H1 (cell line): ENCODE measurements at regions not wholly inside any gene's neighbourhood (a gene's known extent, or its start where the extent isn't known, plus 50 kb on each side); places are given as distances from the start of the nearest gene placed in this dataset.

Experiments used
- CTCF ChIA-PET: fragments of 300-600 bp; sonication (Branson Sonifier 250); formaldehyde crosslinking; loops from one replicate; lab custom pipeline; 2021; ENCODE audit not compliant: partially characterized antibody; lab: Charles Lee
- POLR2A ChIA-PET: fragments of 300-600 bp; sonication (Branson Sonifier 250); formaldehyde crosslinking; loops from one replicate; lab custom pipeline; 2021; ENCODE audit warnings: inconsistent platforms; ENCODE audit not compliant: partially characterized antibody; lab: Charles Lee
- DNase-seq, 2 experiments: peaks; one replicate each; pipeline versions ENCODE4 v3.0.0 to v3.0.0-alpha.2; 2010 to 2022; ENCODE audit warnings: low spot score in 2 of 2, low read depth in 1 of 2, mixed read lengths in 1 of 2
- FAIRE-seq: peaks from 2 replicates; lab custom pipeline; 2011; peaks lifted over from hg19 to GRCh38; lab: Jason Lieb, UNC
- H2AFZ ChIP-seq: 2 replicates; pipeline ENCODE4 v1.8.1; 2012; ENCODE audit warnings: low read length, inconsistent platforms
- H2AK5ac ChIP-seq: 2 replicates; pipeline ENCODE4 v1.6.1; 2013; ENCODE audit warnings: low read depth, low read length
- H2BK120ac ChIP-seq: replicated peaks from 2 replicates; pipeline ENCODE3; 2013; ENCODE audit warnings: low read depth, low read length, inconsistent platforms
- H2BK12ac ChIP-seq: 2 replicates; pipeline ENCODE4 v1.6.1; 2013; ENCODE audit warnings: low read depth, low read length
- H2BK15ac ChIP-seq: 2 replicates; pipeline ENCODE4 v1.6.1; 2013; ENCODE audit warnings: low read length
- H2BK20ac ChIP-seq: 2 replicates; pipeline ENCODE4 v1.6.1; 2013; ENCODE audit warnings: low read length
- H2BK5ac ChIP-seq: 2 replicates; pipeline ENCODE4 v1.6.1; 2013; ENCODE audit warnings: low read depth, low read length
- H3K14ac ChIP-seq: 2 replicates; pipeline ENCODE4 v1.6.1; 2013; ENCODE audit warnings: inconsistent platforms; ENCODE audit not compliant: insufficient read length
- H3K18ac ChIP-seq: 2 replicates; pipeline ENCODE4 v1.6.1; 2013; ENCODE audit warnings: low read length; ENCODE audit errors: extremely low read depth
- H3K23ac ChIP-seq: 2 replicates; pipeline ENCODE4 v1.6.1; 2013; ENCODE audit warnings: inconsistent platforms; ENCODE audit not compliant: insufficient read length
- H3K23me2 ChIP-seq: 2 replicates; pipeline ENCODE4 v1.6.1; 2013; ENCODE audit warnings: low read depth, low read length
- H3K27ac ChIP-seq: 2 replicates; pipeline ENCODE4 v1.6.1; 2011; ENCODE audit warnings: low read depth, low read length, inconsistent platforms
- H3K27me3 ChIP-seq, 4 experiments: replicated peaks in 1 of 4; 1 replicate in 1 of 4; 2 replicates in 3 of 4; pipeline versions ENCODE4 v1.6.1 to v1.8.1; 2011 to 2013; ENCODE audit warnings: low read length in 3 of 4, mild to moderate bottlenecking in 3 of 4, inconsistent platforms in 2 of 4, mixed read lengths in 2 of 4, moderate library complexity in 1 of 4; ENCODE audit not compliant: control insufficient read depth in 3 of 4, insufficient read depth in 3 of 4; ENCODE audit errors: extremely low read depth in 1 of 4
- H3K36me3 ChIP-seq, 4 experiments: 2 replicates each; pipeline versions ENCODE4 v1.6.1 to v1.8.1; 2011 to 2013; ENCODE audit warnings: mild to moderate bottlenecking in 4 of 4, low read length in 3 of 4, moderate library complexity in 2 of 4, control low read depth in 1 of 4, inconsistent platforms in 1 of 4; ENCODE audit not compliant: insufficient read depth in 4 of 4, control insufficient read depth in 2 of 4
- H3K4ac ChIP-seq: replicated peaks from 2 replicates; pipeline ENCODE3; 2013; ENCODE audit warnings: low read length, low read depth, mixed read lengths, inconsistent platforms; ENCODE audit not compliant: insufficient read length
- H3K4me1 ChIP-seq, 4 experiments: replicated peaks in 1 of 4; 1 replicate in 1 of 4; 2 replicates in 3 of 4; pipeline versions ENCODE4 v1.6.1 to v1.8.1; 2011 to 2013; ENCODE audit warnings: low read length in 3 of 4, inconsistent platforms in 2 of 4, mixed read lengths in 1 of 4; ENCODE audit not compliant: insufficient read depth in 4 of 4, control insufficient read depth in 3 of 4
- H3K4me2 ChIP-seq, 2 experiments: 2 replicates each; pipeline versions ENCODE4 v1.6.1 to v1.8.1; 2011 to 2013; ENCODE audit warnings: low read depth in 2 of 2, low read length in 2 of 2, control low read depth in 1 of 2, inconsistent platforms in 1 of 2, mild to moderate bottlenecking in 1 of 2; ENCODE audit not compliant: insufficient read depth in 1 of 2
- H3K4me3 ChIP-seq, 4 experiments: fragments of 200-600, 300-600 bp in 1 of 4; sonication (generic), shearing (Covaris generic), sonication (Bioruptor Twin) in 1 of 4; 2 replicates each; pipeline versions ENCODE4 v1.5.1 to v1.8.1; 2011 to 2016; ENCODE audit warnings: low read length in 4 of 4, low read depth in 3 of 4, control low read depth in 2 of 4, inconsistent platforms in 2 of 4, mild to moderate bottlenecking in 2 of 4, mixed read lengths in 1 of 4, moderate library complexity in 1 of 4; ENCODE audit not compliant: insufficient read depth in 2 of 4; ENCODE audit errors: extremely low read depth in 1 of 4
- H3K56ac ChIP-seq: replicated peaks from 2 replicates; pipeline ENCODE3; 2013; ENCODE audit warnings: low read depth, mild to moderate bottlenecking, mixed read lengths, low read length, inconsistent platforms; ENCODE audit not compliant: insufficient read length
- H3K79me1 ChIP-seq: 2 replicates; pipeline ENCODE4 v1.6.1; 2013; ENCODE audit warnings: low read depth, low read length, control low read depth
- H3K79me2 ChIP-seq, 2 experiments: 2 replicates each; pipeline versions ENCODE4 v1.6.1 to v1.8.1; 2012 to 2013; ENCODE audit warnings: low read length in 2 of 2, mild to moderate bottlenecking in 2 of 2, inconsistent platforms in 1 of 2; ENCODE audit not compliant: insufficient read depth in 2 of 2, control insufficient read depth in 1 of 2
- H3K9ac ChIP-seq, 4 experiments: replicated peaks in 1 of 4; 1 replicate in 1 of 4; 2 replicates in 3 of 4; pipeline versions ENCODE4 v1.6.1 to v1.8.1; 2011 to 2013; ENCODE audit warnings: low read depth in 3 of 4, low read length in 3 of 4, control low read depth in 2 of 4, mild to moderate bottlenecking in 2 of 4, moderate library complexity in 2 of 4, inconsistent platforms in 1 of 4; ENCODE audit errors: extremely low read depth in 1 of 4
- H3K9me3 ChIP-seq, 2 experiments: 2 replicates each; pipeline versions ENCODE4 v1.6.1 to v1.8.1; 2012 to 2013; ENCODE audit warnings: mild to moderate bottlenecking in 2 of 2, moderate library complexity in 2 of 2, control low read depth in 1 of 2, inconsistent platforms in 1 of 2, low read depth in 1 of 2, low read length in 1 of 2, mixed read lengths in 1 of 2; ENCODE audit not compliant: insufficient read depth in 2 of 2
- H4K20me1 ChIP-seq, 2 experiments: replicated peaks in 1 of 2; 2 replicates each; pipeline versions ENCODE3 to v1.8.1; 2011 to 2013; ENCODE audit warnings: inconsistent platforms in 2 of 2, low read length in 2 of 2, mild to moderate bottlenecking in 1 of 2; ENCODE audit not compliant: insufficient read depth in 2 of 2, control insufficient read depth in 1 of 2
- H4K5ac ChIP-seq: 2 replicates; pipeline ENCODE4 v1.6.1; 2013; ENCODE audit warnings: low read length, low read depth, mixed read lengths, inconsistent platforms; ENCODE audit not compliant: insufficient read length
- H4K8ac ChIP-seq: 2 replicates; pipeline ENCODE4 v1.8.0; 2013; ENCODE audit warnings: mild to moderate bottlenecking, moderate library complexity, low read length, inconsistent platforms; ENCODE audit not compliant: insufficient read depth; ENCODE audit errors: extremely low read depth
- H4K91ac ChIP-seq: replicated peaks from 2 replicates; pipeline ENCODE3; 2013; ENCODE audit warnings: low read length, mixed read lengths, inconsistent platforms; ENCODE audit not compliant: insufficient read length
- BRCA1 ChIP-seq: IDR thresholded peaks from 2 replicates; pipeline ENCODE4 v1.6.1; 2012; ENCODE audit warnings: low read depth, low read length, improper control_type of control experiment
- CBX5 ChIP-seq: fragments of 300-800, 300-1000 bp; sonication (generic); IDR thresholded peaks from 2 replicates; pipeline ENCODE4 v1.7.1; 2016; ENCODE audit warnings: antibody characterized with exemption, low read length, low read depth
- EGR1 ChIP-seq: IDR thresholded peaks from 2 replicates; pipeline ENCODE4 v1.6.1; 2011; ENCODE audit warnings: low read depth, low read length, borderline replicate concordance
- GABPA ChIP-seq: IDR thresholded peaks from 2 replicates; pipeline ENCODE4 v1.6.1; 2011; ENCODE audit warnings: mild to moderate bottlenecking, low read length, moderate library complexity, borderline replicate concordance; ENCODE audit not compliant: insufficient read depth
- JUND ChIP-seq: IDR thresholded peaks from 2 replicates; pipeline ENCODE4 v1.6.1; 2011; ENCODE audit warnings: mild to moderate bottlenecking, improper control_type of control experiment, low read length
- KDM5A ChIP-seq: fragments of 200-600 bp; IDR thresholded peaks from 2 replicates; pipeline ENCODE4 v1.7.1; 2012; ENCODE audit warnings: mild to moderate bottlenecking, low read length, inconsistent platforms, mixed read lengths
- RFX5 ChIP-seq: IDR thresholded peaks from 2 replicates; pipeline ENCODE4 v1.6.1; 2011; ENCODE audit warnings: low read depth, low read length, improper control_type of control experiment, borderline replicate concordance
- RNF2 ChIP-seq: fragments of 200-900, 300-1000 bp; sonication (generic); IDR thresholded peaks from 2 replicates; pipeline ENCODE4 v1.7.1; 2016; ENCODE audit warnings: borderline replicate concordance, low read depth, mild to moderate bottlenecking, antibody characterized with exemption, low read length; ENCODE audit not compliant: poor library complexity, severe bottlenecking; ENCODE audit errors: missing control alignments
- SUZ12 ChIP-seq: fragments of 200-600 bp; sonication (generic); IDR thresholded peaks from 2 replicates; pipeline ENCODE4 v1.6.1; 2012; ENCODE audit warnings: mild to moderate bottlenecking, inconsistent platforms, low read length, moderate library complexity, mixed read lengths
- TEAD4 ChIP-seq: IDR thresholded peaks from 2 replicates; pipeline ENCODE4 v1.6.1; 2012; ENCODE audit warnings: low read depth, low read length, inconsistent platforms, mixed read lengths
- ZNF274 ChIP-seq: IDR thresholded peaks from 2 replicates; pipeline ENCODE4 v1.7.0; 2012; ENCODE audit warnings: low read length, borderline replicate concordance; ENCODE audit errors: extremely low read depth
- TF ChIP-seq, protein P1 (sequence below), 3 experiments: IDR thresholded peaks; 1 replicate in 2 of 3; 2 replicates in 1 of 3; pipeline versions ENCODE4 v1.5.1 to v1.6.1; 2011; ENCODE audit warnings: low read length in 3 of 3, mild to moderate bottlenecking in 3 of 3, inconsistent platforms in 2 of 3, low read depth in 1 of 3, moderate library complexity in 1 of 3; ENCODE audit not compliant: insufficient read depth in 1 of 3; ENCODE audit errors: control extremely low read depth in 1 of 3

DNA sequence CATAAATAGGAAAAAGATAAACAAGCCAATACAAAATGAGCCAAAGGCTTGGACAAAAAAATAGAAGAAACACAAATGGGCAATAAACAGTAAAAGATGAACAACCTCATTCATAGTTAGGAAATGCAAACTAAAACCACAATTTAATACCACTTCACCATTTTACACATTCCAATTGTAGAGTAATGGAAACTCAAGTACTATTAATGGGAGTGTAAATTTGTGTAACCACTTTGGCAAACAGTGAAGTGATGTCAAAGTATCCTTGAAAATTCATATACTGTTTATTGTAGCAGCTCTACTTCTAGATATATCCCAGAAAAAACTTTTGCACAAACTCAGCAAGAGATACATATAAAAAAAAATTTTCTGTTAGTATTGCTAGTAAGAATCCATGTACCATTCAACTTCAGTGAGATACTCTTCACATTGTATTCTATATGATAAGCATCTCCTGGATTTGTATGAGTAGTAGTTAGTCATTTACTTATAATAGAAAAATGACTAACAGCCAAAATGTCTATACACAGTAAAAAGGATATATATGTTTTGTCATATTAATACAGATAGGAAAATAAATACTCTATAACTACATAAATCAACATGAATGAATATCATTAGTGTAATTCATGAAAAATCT lies 229.8 kb downstream of the DKK2 start:
- Histone ChIP-seq H3K27ac (no peak overlapping the region), H3K9ac (no peak overlapping the region), H2BK5ac (no peak overlapping the region), H3K56ac (no peak overlapping the region), H3K9me3 (no peaks in the 10 kb centered on the region), H2AFZ (no peak overlapping the region), H3K4me2 (no peak overlapping the region), H3K4me1 (no peaks in the 10 kb centered on the region), H3K4me3 (no peak overlapping the region), H2BK120ac (no peak overlapping the region), H3K79me2 (no peaks in the 10 kb centered on the region), H3K23me2 (no peaks in the 10 kb centered on the region), H3K23ac (no peak overlapping the region), H3K18ac (no peak overlapping the region), H3K27me3 (no peaks in the 10 kb centered on the region), H3K79me1 (no peaks in the 10 kb centered on the region), H4K5ac (no peak overlapping the region), H3K14ac (no peak overlapping the region), H4K91ac (no peak overlapping the region), H4K8ac (no peak overlapping the region), H2BK15ac (no peak overlapping the region), H2AK5ac (no peak overlapping the region), H3K4ac (no peak overlapping the region), H2BK20ac (no peak overlapping the region), H3K36me3 (no peaks in the 10 kb centered on the region), H4K20me1 (no peaks in the 10 kb centered on the region), H2BK12ac (no peak overlapping the region)
- POLR2A ChIA-PET: no interaction called here
- DNase-seq (no peak), FAIRE-seq (no peak)
- CTCF ChIA-PET: interaction anchor here (1.4 kb wide), 1 partner anchor 436 kb away, joined by 5 read pairs; no protein-coding TSS in a partner anchor
- TF ChIP-seq RNF2: no peak
- TF ChIP-seq GABPA: no peak
- no peak for TF ChIP-seq RFX5
- no peak for TF ChIP-seq ZNF274
- TF ChIP-seq KDM5A: no peak
- no peak for TF ChIP-seq TEAD4
- TF ChIP-seq, protein P1, sequence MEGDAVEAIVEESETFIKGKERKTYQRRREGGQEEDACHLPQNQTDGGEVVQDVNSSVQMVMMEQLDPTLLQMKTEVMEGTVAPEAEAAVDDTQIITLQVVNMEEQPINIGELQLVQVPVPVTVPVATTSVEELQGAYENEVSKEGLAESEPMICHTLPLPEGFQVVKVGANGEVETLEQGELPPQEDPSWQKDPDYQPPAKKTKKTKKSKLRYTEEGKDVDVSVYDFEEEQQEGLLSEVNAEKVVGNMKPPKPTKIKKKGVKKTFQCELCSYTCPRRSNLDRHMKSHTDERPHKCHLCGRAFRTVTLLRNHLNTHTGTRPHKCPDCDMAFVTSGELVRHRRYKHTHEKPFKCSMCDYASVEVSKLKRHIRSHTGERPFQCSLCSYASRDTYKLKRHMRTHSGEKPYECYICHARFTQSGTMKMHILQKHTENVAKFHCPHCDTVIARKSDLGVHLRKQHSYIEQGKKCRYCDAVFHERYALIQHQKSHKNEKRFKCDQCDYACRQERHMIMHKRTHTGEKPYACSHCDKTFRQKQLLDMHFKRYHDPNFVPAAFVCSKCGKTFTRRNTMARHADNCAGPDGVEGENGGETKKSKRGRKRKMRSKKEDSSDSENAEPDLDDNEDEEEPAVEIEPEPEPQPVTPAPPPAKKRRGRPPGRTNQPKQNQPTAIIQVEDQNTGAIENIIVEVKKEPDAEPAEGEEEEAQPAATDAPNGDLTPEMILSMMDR (IDR thresholded peaks at IDR 0.05; ENCODE audit: control extremely low read depth in 1 of 3, insufficient read depth in 1 of 3, low read depth in 1 of 3, low read length in 3 of 3): no peak
- no peak for TF ChIP-seq BRCA1
- no peak for TF ChIP-seq CBX5
- TF ChIP-seq JUND: no peak
- TF ChIP-seq EGR1: no peak
- TF ChIP-seq SUZ12: no peak
